ENCODE measurements at regions not wholly inside any gene's neighbourhood (a gene's known extent, or its start where the extent isn't known, plus 50 kb on each side); places are given as distances from the start of the nearest gene placed in this dataset.

DNA sequence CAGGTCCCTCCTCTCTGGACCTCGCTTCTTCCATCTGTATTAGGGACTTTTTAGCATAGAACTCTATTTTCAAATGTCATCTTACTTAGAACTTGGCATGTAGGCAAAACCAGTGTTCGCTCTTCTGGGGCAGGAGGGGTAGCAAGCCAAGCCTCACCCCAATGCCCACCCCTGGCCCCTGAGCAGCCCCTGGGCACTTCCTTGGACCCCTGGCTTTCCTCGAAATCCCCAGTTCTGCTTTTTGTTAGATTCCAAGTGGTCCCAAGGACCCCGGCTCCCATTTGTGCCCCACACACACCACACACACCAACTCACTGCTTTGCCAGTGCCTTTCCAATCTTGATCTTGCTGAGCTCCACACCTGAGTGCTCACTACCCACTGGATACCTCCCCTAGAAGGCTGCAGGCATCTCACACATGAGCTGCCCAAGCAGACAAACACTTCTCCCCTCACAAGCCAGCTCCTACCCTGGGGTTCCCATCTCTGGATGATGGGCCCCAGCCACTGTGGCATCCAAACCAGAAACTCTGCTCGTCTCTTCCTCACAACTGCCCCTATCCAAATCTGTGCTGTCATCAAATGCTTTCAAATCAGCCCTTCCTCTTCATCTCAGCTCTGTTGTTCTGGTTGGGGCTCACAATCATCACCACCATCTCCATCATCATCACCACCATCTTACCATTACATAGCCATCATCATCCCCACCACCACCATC, 167.9 kb upstream of the ZMIZ1 start:
- peak; percentile 45 for DNase-seq (ENCODE audit: low spot score)

DNA sequence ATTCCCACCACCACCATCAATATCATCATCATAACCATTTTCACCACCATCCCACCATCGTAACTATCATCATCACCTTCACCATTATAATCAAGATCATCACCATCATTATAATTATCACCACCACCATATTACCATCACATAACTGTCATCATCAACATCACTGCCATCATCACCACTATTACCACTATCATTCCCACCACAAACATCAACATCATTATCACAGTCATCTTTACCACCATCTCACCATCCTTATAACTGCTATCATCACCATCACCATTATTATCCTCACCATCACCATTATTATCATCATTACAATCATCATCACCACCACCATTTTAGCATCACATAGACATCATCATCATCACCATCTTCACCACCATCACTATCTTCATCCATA, 167.1 kb upstream of the ZMIZ1 start:
- DNase-seq (ENCODE audit: low spot score), result no peak

DNA sequence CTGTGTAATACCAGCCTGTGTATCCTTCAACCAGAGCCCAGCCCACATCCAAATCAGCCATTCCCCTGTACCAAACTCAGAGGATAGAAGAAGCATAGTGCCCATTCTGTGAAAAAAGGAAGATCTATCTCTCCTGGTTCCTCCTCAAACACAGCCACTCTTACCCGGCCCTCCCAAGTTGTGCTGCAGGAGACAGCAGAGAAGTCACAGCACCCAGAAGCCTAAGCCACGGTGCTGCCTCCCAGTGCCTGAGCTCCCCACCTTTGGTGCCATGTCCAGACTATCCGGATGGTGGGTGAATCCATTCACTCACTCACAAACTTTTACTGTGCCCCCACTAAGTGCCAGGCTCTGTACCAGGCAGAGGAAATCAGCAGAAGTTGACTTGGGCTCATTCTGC, 166.0 kb upstream of the ZMIZ1 start:
- DNase-seq (ENCODE audit: low spot score), result peak; percentile 52

DNA sequence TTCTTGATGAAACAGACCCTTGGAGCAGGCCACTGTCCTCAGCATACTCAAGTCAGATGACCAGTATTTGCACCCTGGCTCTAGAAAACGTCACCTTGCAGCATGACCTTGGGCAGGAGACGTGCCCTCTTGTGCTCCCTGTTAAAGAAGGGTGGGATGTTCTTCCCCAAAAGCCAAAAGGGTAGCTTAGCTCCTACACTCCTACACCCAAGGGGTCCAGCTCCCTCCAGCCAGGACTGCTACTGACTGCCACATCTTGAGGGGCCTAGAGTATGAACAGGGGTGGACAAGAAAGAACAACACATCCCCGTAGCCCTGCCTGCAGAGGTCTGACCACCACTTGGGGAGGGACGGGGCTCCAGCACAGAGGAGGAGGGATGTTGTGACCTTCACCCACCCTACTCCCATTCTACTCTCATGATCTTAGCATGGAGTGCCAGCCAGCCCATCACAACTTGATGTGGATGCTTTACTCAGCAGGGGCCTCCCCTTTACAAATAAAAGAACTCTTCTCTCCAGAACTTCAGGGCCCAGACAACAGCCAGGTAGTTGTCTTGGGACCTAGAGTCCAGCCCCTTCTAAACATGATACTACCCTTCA, 165.3 kb upstream of the ZMIZ1 start:
- DNase-seq (ENCODE audit: low spot score), result peak; percentile 54

DNA sequence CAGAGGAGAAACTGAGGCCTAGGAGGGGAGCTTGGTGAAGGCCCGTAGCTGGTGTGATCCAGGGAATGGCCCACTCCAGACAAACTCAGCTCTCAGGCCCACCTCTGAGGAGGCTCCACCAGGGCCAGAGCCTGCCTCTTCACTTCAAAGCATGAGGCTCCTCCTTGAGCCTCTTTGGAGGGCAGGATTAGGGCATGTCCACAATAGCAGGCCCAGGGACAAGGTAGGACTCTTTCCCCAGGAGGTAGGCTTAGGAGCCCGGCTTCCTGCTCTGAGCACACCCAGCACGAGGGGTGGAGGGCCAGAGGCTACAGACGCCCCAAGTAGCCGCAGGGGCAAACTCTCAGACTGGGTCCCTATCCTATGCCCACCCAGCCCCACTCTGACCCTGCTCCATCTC, 164.6 kb upstream of the ZMIZ1 start:
- DNase-seq (ENCODE audit: low spot score), result peak; percentile 11

DNA sequence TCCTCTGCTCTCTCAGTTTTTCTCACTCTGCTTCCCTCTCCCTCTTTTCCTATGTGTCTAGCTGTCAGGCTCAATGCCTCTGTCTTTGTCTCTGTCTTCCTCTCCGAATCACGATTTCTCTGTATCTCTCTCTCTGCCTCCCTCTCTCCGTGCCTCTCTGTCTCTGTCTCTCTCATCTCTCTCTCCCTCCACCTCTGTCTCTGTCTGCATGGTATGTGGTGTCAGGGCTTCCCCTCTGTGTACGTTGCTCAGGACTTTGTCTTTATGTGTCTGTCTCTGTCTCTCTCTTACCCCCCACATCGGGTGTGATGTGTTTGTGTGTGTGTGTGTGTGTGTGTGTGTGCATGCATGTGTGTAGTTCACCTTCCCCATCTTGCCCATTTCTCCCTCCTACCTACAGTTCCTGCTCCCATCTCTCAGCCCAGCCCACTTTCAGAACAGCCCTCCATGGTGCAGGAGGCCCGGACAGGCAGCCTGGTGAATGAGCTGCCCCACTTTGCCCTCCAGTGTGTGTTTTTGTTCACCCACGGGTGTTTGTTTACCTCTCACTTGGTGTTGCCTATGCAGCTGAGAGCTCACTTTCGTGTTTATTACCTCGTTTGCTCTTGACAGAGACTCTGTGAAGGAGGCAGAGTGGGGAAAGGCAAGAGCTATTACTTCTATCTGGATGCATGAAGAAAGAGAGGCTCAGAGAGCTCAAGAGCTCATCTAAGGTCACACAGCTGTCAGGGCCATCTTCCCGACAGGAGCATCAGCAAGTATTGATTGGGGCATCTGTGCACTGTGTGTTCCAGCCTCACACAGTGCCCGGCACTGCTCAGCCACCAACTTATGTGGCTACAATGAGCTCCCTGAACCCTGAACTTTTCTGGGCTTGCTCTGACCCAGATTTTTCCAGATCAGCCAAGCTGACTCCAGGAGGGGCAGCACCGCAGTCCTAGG, 163.5 kb upstream of the ZMIZ1 start:
- DNase-seq (ENCODE audit: low spot score), result peak; percentile 55

DNA sequence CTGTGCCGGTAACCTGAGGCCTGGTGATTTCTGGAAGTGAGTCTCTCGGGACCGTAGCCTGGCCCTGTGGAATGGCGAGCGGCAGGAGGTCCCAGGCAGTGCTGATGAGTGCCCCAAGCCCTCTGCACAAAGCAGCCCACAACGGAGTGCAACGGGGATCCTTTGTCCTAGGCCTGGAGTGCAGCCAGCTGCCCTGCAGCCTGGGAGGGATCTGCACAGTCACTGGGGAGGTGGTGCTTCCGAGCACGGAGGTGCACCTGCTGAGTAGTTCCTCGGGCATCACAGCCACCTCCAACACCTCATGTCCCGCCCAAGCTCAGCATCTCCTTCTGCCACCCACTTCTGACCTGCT, 162.8 kb upstream of the ZMIZ1 start:
- no peak for DNase-seq (ENCODE audit: low spot score)

DNA sequence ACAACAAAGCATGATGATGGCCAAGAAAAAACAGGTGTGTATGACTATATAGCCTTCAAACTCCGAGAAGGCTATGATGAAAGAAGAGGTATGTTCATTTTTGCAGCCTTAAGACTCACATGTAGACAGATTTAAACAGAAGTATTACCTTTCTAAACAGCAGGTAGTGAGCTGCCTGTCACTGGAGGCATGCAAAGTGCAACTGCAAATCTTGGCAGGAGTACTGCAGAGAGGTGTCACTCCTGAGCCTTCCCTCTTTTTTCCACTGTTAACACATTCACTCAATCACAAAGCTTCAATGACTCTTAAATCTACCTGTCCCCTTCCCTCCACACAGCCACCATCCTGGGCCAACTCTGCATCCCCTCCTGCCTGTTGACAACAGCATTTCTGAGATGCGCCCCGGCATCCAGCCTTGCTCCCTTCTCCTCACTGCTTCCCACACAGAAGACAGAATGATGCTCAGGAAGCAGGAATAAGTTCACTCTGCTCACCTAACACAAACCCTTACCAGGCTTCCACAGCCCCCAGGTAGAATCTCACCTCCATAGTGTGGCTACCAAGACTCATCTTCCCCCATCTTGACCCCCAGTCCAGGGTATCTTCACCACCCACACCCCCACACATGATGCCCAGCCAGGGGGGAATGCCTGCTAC, 161.9 kb upstream of the ZMIZ1 start:
- DNase-seq (ENCODE audit: low spot score), result peak; percentile 57

DNA sequence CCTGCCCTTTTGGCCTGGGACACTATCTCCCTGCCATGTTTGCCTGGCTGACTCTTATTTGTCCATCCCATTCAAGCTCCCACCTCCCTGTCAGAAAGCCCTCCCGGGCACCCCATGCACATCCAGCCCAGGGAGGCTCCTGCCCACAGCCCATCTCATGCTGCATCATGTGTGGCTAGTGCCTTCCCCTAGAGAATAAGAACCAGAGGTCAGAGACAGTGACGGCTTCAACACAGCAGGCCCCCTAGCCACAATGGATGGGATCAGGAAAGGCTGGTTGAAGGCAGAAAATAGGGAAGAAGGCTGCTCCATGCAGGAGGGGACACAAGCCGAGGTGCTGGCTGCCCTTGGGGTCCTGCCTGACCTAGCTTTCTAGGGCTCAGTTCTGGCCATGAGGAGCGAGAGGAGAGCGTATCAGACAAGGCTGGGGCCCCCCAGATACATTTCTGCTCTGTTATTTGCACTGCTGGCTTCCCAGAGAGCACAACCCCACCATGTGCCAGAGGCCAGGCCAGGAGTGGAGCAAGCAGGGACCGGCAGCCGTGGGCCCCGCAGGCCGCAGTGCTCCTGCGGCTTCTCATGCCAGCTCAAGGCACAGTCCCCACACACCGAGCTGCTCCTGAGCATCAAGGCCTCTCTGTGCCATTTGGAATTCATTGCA, 161.1 kb upstream of the ZMIZ1 start:
- DNase-seq (ENCODE audit: low spot score), result peak; percentile 50

DNA sequence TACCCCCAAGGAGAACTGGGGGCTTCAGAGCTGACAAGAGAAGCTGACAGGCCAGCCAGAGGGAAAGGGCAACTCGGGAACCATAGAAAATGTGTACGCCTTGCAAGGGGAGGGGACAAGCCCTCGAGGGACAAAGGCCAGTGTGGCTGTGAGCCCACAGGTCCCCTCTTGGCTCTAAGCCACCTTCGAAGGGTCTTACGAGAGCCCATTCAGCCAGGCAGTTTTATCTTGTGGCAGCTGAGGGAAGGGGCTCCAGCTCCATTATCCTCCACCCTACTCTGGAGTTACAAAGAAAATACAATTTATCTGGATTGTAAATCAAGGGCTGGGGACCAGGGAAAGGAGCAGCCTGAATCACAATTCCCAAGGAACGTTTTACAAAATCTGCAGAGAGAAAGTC, 159.5 kb upstream of the ZMIZ1 start:
- DNase-seq (ENCODE audit: low spot score), result no peak

DNA sequence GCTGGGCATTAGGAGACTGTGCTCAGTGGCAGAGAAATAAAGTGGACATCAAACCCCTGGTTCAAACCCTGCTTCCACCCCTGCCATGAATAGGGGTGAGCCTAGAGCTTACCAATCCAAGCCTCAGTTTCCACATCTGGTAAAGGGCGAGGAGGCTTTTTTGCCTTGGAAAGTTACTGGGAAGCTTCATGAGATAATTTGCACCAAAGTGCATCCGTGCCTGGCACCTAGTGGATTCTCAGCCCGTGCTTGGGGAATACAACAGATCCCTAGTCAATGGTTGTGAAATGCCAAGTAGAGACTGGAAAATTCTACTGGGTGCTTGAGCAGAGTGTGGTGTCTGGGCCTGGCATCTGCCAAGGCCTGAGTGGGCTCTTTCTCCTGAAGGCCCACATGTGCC, 158.7 kb upstream of the ZMIZ1 start:
- DNase-seq (ENCODE audit: low spot score), result no peak

DNA sequence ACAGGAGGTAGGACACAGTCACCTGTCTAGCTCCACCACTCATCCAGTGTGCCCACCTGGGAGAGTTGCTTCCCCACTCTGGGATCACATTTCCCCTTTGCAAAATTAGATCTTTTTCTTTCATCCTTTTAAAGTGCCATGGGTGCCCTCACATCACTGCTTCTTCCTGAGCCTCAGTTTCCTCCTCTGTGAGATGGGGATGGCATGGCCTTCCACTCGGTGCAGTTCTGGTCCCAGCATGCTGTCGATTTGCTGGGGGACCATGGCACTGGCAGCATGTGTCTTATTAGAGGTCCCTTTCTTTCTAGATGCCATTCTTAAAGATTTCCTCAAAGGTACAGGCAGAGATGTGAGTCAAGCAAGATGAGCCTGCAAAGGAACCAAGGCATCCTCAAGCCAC, 158.3 kb upstream of the ZMIZ1 start:
- no peak for DNase-seq (ENCODE audit: low spot score)

DNA sequence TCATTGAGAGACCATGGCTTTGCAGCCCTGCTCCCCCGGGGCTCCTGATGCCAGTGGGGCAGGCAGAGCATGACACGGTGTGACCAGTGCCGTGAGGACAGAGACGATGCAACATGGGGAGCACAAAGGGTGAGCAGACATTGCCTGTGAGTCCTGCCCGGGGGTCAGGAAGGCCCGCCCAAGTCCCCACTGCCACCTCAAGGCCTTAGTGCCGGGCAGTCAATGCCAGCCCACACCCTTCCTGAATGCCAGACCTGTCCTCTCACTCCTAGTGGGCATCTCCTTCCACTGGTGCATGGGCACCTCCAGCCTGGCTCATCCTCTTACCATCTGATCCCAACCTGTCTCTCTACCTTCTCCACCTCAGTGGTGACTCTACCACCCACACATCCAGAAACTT, 157.9 kb upstream of the ZMIZ1 start:
- no peak for DNase-seq (ENCODE audit: low spot score)

DNA sequence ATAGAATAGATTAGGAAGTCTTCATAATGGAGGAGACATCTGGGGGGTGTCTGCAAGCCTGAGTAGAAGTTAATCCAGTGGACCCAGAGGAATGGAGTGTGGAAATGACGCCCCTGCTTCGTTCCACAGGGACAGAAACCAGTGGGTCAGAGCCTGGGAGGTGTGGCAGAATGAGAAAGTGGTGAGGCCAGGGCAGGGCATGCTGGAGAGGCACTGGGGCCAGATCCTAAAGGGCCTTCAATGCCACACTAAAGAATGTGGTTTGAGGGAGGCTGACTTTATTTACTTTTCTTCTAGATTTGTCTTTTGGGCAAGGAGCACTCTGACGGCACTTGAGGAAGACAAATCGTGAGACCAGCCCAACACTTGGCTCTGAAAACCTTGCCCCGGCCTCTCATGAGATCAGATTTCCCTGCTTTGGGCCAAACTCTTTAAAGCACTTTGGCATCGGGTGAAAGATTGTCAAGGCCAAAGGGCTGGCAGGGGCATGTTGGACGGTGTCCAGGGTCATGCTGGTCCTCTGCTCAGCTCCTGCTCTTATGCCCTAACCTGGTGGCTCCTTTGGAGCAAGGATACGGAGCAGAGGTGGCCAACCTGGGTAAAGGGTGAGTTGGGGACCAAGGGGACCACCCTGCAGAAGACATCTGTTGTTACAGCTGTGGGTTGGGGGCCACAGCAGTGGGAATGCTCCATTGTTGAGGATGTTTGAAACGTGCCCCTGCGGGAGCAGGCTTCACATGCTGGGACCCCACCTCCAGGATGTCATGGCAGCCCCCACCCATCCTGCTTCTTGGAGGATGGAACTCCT, 157.0 kb upstream of the ZMIZ1 start:
- no peak for DNase-seq (ENCODE audit: low spot score)

DNA sequence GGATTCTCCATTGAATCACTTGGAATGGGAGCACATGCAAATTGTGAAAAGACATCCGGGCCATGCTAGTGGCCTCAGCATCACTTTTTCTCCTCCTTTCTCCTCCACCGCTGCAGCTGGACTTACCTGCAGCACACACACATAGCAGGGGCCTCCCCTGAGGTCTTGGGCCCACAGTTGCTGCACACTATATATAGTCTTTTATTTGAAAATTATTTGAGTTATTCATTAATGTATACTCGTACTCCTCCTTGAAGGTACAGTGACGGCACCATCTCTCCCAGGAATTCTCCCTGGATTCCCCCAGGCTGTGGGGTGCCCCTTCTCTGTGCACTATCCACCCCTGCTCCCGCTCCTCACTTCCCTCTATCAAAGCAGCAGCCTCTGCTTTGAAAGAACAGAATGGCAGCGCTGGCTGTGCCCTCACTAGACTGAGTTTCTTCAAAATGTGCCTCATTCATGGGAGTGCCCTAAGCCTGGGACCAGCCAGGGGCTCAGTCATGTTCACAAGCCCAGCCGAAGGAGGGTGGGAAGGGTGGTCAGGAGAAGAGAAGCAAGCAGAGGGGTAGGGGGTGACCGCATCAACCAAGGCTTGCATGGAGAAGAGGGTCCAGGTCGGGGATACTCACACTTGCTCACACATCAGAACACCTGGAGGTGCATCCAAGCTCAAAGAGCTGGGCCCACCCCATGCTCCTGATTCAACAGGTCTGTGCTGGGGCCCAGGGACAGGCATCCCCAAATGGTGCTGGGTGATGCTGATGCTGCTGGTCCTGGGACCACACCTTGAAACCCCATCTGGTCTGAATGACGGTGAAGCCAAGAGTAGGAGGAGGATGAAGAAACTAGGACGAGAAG, 156.2 kb upstream of the ZMIZ1 start:
- DNase-seq (ENCODE audit: low spot score), result no peak

DNA sequence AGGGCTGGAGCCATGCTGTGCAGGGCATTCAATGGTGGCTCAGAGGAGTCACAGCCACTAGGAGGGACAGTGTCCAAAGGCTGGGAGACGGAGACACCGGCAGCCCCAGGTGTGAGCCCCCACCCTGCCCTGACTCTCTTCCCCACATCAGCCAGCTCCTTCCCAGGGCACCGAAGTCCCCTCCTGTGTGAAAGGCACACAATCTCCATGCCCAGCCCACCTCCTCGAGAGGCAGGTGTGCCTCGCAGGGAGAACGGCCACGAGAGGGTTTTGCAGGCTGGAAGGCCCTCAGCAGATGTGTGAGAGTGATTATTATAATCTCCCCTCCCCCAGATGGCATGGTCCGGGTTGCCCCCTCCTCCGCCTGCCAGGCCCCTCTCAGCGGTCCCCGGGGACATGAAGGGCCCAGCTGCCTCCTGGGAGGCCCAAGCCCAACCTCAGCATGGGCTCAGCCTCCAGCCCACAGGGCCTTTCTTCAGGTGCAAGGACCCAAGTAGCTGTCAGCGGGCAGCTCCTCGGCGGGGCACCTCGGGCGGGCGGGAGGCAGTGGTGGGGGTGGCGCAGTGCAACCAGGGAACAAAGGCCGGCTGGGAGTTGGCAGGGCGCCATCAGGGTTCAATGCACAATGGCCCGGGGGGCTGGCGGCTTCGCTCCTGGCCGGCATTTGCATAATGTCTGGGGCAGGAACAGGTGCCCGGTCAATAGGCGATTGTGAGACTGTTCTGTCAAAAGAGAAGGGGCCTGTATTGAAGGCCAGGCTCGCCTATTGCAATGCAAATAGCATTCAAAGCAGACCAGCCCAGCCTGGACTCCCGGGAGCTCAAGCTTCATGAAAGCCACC, 155.3 kb upstream of the ZMIZ1 start:
- DNase-seq (ENCODE audit: low spot score), result no peak

DNA sequence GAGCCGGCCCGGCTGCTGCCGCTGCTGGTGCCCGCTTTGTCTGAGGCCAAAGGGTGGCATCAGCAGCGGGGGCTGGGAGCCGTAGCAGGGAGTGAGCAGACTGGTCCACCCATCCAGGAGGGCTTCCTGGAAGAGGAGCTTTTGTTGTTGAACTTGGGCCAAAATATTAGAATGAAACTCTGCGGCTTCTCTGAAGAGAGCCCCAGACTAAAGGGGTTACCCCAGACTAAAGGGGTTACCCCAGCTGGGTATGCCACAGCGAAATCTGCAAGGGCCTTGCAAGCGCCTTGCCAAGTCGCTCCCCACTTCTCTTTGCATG, 154.7 kb upstream of the ZMIZ1 start:
- DNase-seq (ENCODE audit: low spot score), result no peak

DNA sequence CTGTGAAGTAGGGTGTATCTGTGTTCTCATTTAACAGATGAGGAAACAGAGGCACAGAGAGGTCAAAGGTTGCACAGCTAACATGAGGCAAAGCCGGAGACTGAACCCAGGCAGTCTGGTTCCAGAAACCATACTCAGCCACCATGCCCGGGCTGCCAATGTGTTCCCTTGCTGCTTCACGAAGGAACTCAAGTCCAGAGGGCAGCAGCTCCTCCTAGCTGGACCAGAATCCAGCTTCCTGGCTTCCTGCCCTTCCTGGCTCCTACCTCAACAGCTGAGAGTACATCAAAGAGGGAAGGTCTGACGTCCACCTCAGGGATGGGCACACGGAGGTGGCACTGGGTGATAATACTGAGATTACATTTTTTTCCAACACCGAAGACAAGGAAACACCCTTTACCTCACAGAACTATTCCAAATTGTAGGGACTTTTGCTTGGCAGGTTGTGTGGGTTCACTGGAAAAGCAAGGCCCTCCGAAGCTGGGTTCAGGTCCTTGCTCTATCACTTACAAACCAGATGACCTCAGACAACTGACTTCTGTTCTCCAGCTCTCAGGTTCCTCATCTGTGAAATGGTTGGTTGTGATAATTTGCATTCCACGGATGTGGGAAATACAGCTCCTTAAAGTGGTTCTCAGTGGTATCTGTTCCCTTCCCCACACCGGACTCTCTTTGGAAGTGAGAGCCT, 154.1 kb upstream of the ZMIZ1 start:
- no peak for DNase-seq (ENCODE audit: low spot score)

DNA sequence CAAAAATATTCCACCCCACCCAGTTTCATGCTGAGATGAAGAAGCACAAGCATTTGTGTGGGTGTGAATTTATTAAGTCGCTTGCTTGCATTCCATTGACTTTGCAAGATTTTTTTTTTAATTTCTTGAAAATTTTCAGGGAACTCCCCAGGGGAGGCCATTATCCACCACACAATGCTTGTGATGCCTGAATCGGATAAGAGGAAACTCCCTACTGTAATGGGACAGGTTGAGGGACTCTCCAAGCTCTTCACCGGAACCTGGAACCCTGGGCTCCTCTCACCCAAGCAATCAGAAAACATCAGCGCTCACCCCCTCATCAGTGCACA, 153.6 kb upstream of the ZMIZ1 start:
- DNase-seq (ENCODE audit: low spot score), result no peak
